Upper lobe of left lung (tissue), 6 donors: ENCODE measurements at regions not wholly inside any gene's neighbourhood (a gene's known extent, or its start where the extent isn't known, plus 50 kb on each side); places are given as distances from the start of the nearest gene placed in this dataset.
A peak's percentile ranks its signal among the peaks of the same experiment; 100 is the strongest.

ENCODE experiments used
- ATAC-seq, 2 donors: fragments of 200-7000 bp; cut with Tn5 transposase; one replicate each; pipeline ENCODE4 v1.9.1; 2022; ENCODE audit warnings: mild to moderate bottlenecking in 2 of 2, moderate library complexity in 2 of 2; ENCODE audit not compliant: low FRiP score in 2 of 2
- DNase-seq, 2 donors: peaks; one replicate each; pipeline ENCODE4 v3.0.0-alpha.2; 2019 to 2020
- H3K27ac ChIP-seq, 4 donors: fragments of 200-600 bp; sonication (generic); one replicate each; pipeline ENCODE4 v1.5.1; 2016 to 2019
- H3K27me3 ChIP-seq, 4 donors: fragments of 200-600 bp; sonication (generic); one replicate each; pipeline ENCODE4 v1.5.1; 2017 to 2019
- H3K36me3 ChIP-seq, 4 donors: fragments of 200-600 bp; sonication (generic); one replicate each; pipeline ENCODE4 v1.5.1; 2016 to 2019
- H3K4me1 ChIP-seq, 4 donors: fragments of 200-600 bp; sonication (generic); one replicate each; pipeline ENCODE4 v1.5.1; 2018 to 2019
- H3K4me3 ChIP-seq, 4 donors: fragments of 200-600 bp; sonication (generic); one replicate each; pipeline ENCODE4 v1.5.1; 2017 to 2019; ENCODE audit warnings: mild to moderate bottlenecking in 2 of 4, moderate library complexity in 1 of 4
- H3K9me3 ChIP-seq, 4 donors: fragments of 200-600 bp; sonication (generic); one replicate each; pipeline ENCODE4 v1.5.1; 2018 to 2019
- EP300 ChIP-seq, 4 donors: sonication (generic); formaldehyde crosslinking; IDR thresholded peaks; one replicate each; pipeline ENCODE4 v1.5.1; 2017; ENCODE audit warnings: antibody characterized with exemption in 4 of 4, control low read depth in 2 of 4
- POLR2A ChIP-seq, 4 donors: fragments of 450-650 bp; IDR thresholded peaks; one replicate each; pipeline ENCODE4 v1.5.1; 2016 to 2017; ENCODE audit warnings: antibody characterized with exemption in 4 of 4, mild to moderate bottlenecking in 2 of 4
- POLR2AphosphoS5 ChIP-seq, 2 donors: sonication (generic); formaldehyde crosslinking; IDR thresholded peaks; one replicate each; pipeline ENCODE4 v1.5.1; 2017; ENCODE audit warnings: antibody characterized with exemption in 2 of 2
- WGBS, 2 donors: methylation state at CpG; one replicate each; pipeline ENCODE4 v1.1.5; 2017 to 2018; 5-methylcytosine and 5-hydroxymethylcytosine counted together
- TF ChIP-seq, protein P1 (sequence below), 6 experiments: fragments of 450-650 bp in 4 of 6; fragments of 200-600 bp in 2 of 6; sonication (generic) in 2 of 6; IDR thresholded peaks; one replicate each; pipeline ENCODE4 v1.5.1; 2016 to 2019; ENCODE audit warnings: antibody characterized with exemption in 6 of 6
- donor health status: DM: no; HTN: no; CAD: no; lungs with moderate emphysema.
- donor health status: DM: no; HTN: yes; CAD: no; lungs with severe emphysema.

DNA sequence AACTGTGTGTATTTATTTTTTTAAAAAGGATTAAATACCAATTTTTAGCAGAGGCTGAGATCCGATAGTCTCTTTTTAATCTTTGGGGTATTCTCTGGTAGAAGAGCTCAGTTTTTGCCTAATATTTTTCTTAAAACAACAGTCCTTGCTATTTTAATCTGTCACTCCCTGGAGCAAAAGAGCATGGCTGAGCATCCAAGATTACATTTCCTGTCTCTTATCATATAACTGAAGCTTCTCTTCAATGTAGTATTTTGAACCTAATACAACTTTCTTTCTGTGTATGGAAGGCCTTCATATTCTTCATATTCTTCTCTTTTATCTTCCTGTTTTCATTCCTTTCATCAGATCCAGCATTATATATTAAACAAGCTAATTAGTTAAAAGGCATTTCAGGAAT lies 293.7 kb downstream of the NSUN3 start:
- Histone ChIP-seq H3K4me3 (no peak overlapping the region), H3K9me3 (no peaks in the 10 kb centered on the region), H3K36me3 (no peaks in the 10 kb centered on the region), H3K4me1 (peaks cover 0 to 3% (median 0%) of the 10 kb centered on the region in 4 donors), H3K27ac (no peak overlapping the region), H3K27me3 (no peaks in the 10 kb centered on the region)
- ATAC-seq (no peak), DNase-seq (no peak)
- TF ChIP-seq, protein P1, sequence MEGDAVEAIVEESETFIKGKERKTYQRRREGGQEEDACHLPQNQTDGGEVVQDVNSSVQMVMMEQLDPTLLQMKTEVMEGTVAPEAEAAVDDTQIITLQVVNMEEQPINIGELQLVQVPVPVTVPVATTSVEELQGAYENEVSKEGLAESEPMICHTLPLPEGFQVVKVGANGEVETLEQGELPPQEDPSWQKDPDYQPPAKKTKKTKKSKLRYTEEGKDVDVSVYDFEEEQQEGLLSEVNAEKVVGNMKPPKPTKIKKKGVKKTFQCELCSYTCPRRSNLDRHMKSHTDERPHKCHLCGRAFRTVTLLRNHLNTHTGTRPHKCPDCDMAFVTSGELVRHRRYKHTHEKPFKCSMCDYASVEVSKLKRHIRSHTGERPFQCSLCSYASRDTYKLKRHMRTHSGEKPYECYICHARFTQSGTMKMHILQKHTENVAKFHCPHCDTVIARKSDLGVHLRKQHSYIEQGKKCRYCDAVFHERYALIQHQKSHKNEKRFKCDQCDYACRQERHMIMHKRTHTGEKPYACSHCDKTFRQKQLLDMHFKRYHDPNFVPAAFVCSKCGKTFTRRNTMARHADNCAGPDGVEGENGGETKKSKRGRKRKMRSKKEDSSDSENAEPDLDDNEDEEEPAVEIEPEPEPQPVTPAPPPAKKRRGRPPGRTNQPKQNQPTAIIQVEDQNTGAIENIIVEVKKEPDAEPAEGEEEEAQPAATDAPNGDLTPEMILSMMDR (IDR thresholded peaks at IDR 0.05): no peak
- TF ChIP-seq POLR2A (IDR thresholded peaks at IDR 0.05) (no peak), EP300 (IDR thresholded peaks at IDR 0.05) (no peak), POLR2AphosphoS5 (IDR thresholded peaks at IDR 0.05) (no peak)
- WGBS, 2 donors: 79 to 81% methylated on average over 1 of the region's 1 CpG

GRCh38 chr3:94359996-94360395 lies 297.1 kb downstream of the NSUN3 start:
- 63 to 72% methylated on average over 2 of the region's 2 CpGs for WGBS, 2 donors
- no peak overlapping the region for H3K27ac ChIP-seq
- ATAC-seq (no peak), DNase-seq (no peak)
- H3K9me3 ChIP-seq: no peaks in the 10 kb centered on the region
- TF ChIP-seq, protein P1 (IDR thresholded peaks at IDR 0.05): no peak
- TF ChIP-seq EP300 (IDR thresholded peaks at IDR 0.05) (no peak), POLR2AphosphoS5 (IDR thresholded peaks at IDR 0.05) (no peak), POLR2A (IDR thresholded peaks at IDR 0.05) (no peak)
- H3K27me3 ChIP-seq: no peaks in the 10 kb centered on the region
- H3K36me3 ChIP-seq: no peaks in the 10 kb centered on the region
- no peak overlapping the region for H3K4me3 ChIP-seq
- H3K4me1 ChIP-seq: peaks cover 0 to 3% (median 0%) of the 10 kb centered on the region in 4 donors

- H3K4me3 ChIP-seq: no peak overlapping the region
- H3K27me3 ChIP-seq: no peaks in the 10 kb centered on the region
- peaks cover 0 to 3% (median 0%) of the 10 kb centered on the region in 4 donors for H3K4me1 ChIP-seq
- no peaks in the 10 kb centered on the region for H3K9me3 ChIP-seq
- TF ChIP-seq POLR2AphosphoS5 (IDR thresholded peaks at IDR 0.05) (no peak), POLR2A (IDR thresholded peaks at IDR 0.05) (no peak), EP300 (IDR thresholded peaks at IDR 0.05) (no peak)
- TF ChIP-seq, protein P1 (IDR thresholded peaks at IDR 0.05): no peak
- DNase-seq (no peak), ATAC-seq (peak in 1 of 2 donors; percentile 80)
- no peak overlapping the region for H3K27ac ChIP-seq
- H3K36me3 ChIP-seq: no peaks in the 10 kb centered on the region
These were observed 298.1 kb downstream of the NSUN3 start for GRCh38 chr3:94360987-94361386.

GRCh38 chr3:94362393-94362792 lies 299.5 kb downstream of the NSUN3 start:
- 47 to 57% methylated on average over 4 of the region's 4 CpGs for WGBS, 2 donors
- no peak for ATAC-seq
- no peak overlapping the region for H3K4me3 ChIP-seq
- no peaks in the 10 kb centered on the region for H3K36me3 ChIP-seq
- no peak for DNase-seq
- H3K4me1 ChIP-seq: peaks cover 0 to 3% (median 0%) of the 10 kb centered on the region in 4 donors
- no peaks in the 10 kb centered on the region for H3K27me3 ChIP-seq
- no peak for TF ChIP-seq POLR2A (IDR thresholded peaks at IDR 0.05)
- no peak for TF ChIP-seq EP300 (IDR thresholded peaks at IDR 0.05)
- no peak for TF ChIP-seq POLR2AphosphoS5 (IDR thresholded peaks at IDR 0.05)
- TF ChIP-seq, protein P1 (IDR thresholded peaks at IDR 0.05): no peak
- H3K27ac ChIP-seq: no peak overlapping the region
- H3K9me3 ChIP-seq: no peaks in the 10 kb centered on the region

DNA sequence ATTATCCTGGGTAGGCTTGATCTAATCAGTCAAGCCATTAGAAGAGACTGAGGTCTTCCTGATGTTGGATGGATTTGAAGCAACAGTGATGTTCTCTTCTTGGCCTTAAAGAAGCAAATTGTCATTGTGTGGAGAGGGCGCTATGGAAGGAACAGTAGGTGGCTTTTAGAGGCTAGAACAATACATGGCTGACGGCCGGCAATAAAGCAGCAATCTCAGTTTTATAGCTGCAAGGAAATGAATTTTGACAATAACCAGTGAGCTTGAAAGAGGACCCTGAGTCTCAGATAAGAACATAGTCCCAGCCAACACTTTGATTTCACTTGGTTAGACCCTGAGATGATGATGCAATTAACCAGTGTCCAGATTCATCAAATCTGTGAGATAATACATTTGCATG lies 302.1 kb downstream of the NSUN3 start:
- Histone ChIP-seq H3K36me3 (no peaks in the 10 kb centered on the region), H3K9me3 (no peaks in the 10 kb centered on the region), H3K27ac (no peak overlapping the region), H3K27me3 (no peaks in the 10 kb centered on the region), H3K4me3 (no peak overlapping the region), H3K4me1 (peaks cover 0 to 3% (median 0%) of the 10 kb centered on the region in 4 donors)
- DNase-seq: no peak
- WGBS, 2 donors: 97 to 100% methylated on average over 3 of the region's 3 CpGs
- TF ChIP-seq POLR2A (IDR thresholded peaks at IDR 0.05): no peak
- TF ChIP-seq, protein P1 (IDR thresholded peaks at IDR 0.05): no peak
- TF ChIP-seq POLR2AphosphoS5 (IDR thresholded peaks at IDR 0.05): no peak
- TF ChIP-seq EP300 (IDR thresholded peaks at IDR 0.05): no peak
- no peak for ATAC-seq
